ENCODE measurements at regions not wholly inside any gene's neighbourhood (a gene's known extent, or its start where the extent isn't known, plus 50 kb on each side); places are given as distances from the start of the nearest gene placed in this dataset.
"Not testable (repeated sequence)": the region's sequence is repeated elsewhere in the genome, so short reads cannot be mapped to it uniquely, and the experiment has no call there.

DNA sequence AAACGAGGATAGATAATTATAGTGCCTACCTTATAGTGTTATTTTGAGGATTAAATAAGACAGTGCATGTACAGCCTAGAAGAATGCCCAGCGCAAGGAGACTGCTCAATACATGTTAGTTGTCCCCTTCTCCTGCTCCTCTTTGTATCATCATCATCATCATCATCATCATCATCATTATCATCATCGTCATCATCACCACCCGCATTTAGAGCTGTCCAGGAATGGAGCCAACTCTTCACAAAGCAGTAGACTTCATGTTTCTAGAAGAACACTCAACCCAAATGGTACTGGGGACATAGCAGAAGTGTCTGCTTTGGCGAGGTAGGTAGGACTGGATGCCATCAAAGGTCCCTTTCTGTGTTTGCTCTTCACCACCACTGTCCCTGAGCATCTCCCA is 116.0 kb downstream of the TRIM43 start:
- Mint-ChIP-seq H3K4me3 (no peak overlapping the region), H3K4me1 (ENCODE audit: low read depth) (no peaks in the 10 kb centered on the region), H3K27ac (no peak overlapping the region), H3K36me3 (ENCODE audit: low read depth) (no peaks in the 10 kb centered on the region), H3K27me3 (ENCODE audit: insufficient read depth) (peaks cover 5% of the 10 kb centered on the region), H3K9me3 (no peaks in the 10 kb centered on the region)
- no peak for DNase-seq
- no peak for TF ChIP-seq CTCF (IDR thresholded peaks at IDR 0.05)

DNA sequence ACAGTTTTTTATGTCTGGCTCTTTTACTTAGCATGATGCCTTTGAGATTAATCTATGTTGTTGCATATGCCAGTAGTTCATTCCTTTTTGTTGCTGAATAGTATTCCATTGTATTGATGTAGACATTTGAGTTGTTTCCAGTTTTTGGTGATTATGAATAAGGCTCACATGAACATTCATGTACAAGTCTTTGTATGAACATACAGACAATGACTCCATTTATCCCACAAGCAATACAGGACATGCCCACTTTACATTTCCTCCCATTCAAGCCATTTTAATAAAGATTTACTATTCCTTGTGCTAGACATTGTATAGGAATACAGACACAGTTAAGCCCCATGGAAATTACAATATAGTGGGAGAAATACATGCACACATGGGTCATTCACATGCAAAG is 118.0 kb downstream of the TRIM43 start:
- H3K36me3 Mint-ChIP-seq (ENCODE audit: low read depth): no peaks in the 10 kb centered on the region
- H3K27me3 Mint-ChIP-seq (ENCODE audit: insufficient read depth): peaks cover 5% of the 10 kb centered on the region
- no peak overlapping the region for H3K27ac Mint-ChIP-seq
- no peak for DNase-seq
- H3K9me3 Mint-ChIP-seq: no peaks in the 10 kb centered on the region
- H3K4me1 Mint-ChIP-seq (ENCODE audit: low read depth): no peaks in the 10 kb centered on the region
- no peak overlapping the region for H3K4me3 Mint-ChIP-seq
- no peak for TF ChIP-seq CTCF (IDR thresholded peaks at IDR 0.05)

DNA sequence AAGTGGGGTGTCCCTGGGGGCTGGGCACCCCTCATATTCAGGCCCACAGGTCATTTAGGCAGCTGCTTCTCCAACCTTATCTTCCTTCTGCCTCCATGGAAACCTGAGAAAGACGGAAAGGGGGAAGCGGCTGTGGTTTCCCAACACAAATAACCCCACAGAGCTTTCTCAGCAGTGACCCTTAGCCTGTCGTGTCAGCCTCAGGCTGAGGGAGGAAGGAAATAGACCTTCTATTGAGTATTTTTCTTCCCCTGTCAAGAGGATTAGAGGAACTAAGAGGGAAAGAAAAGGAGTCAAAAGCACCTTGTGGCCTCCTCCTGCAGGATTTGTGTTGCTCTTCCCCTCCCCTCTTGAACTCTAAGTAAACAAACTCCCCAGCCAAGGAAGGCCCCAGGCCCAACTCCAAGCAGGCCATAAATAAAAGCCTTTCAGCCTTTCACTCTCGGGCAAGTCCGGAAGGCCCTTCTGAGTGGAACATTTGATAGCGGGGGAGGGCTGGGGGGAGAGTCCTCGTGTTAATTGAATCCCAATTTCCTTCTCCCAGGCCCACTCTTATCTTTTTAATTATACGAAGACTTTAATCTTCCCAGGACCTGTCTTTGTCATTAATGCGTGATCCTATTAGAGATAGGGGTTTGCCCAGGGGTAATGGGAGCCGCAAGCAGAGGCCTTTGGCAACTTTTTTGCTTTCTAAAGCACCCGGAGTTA is 121.8 kb downstream of the TRIM43 start:
- H3K36me3 Mint-ChIP-seq (ENCODE audit: low read depth); H3K4me1 Mint-ChIP-seq (ENCODE audit: low read depth); DNase-seq; H3K27ac Mint-ChIP-seq; H3K4me3 Mint-ChIP-seq; H3K9me3 Mint-ChIP-seq: not testable (repeated sequence)
- peaks cover 14% of the 10 kb centered on the region for H3K27me3 Mint-ChIP-seq (ENCODE audit: insufficient read depth)

DNA sequence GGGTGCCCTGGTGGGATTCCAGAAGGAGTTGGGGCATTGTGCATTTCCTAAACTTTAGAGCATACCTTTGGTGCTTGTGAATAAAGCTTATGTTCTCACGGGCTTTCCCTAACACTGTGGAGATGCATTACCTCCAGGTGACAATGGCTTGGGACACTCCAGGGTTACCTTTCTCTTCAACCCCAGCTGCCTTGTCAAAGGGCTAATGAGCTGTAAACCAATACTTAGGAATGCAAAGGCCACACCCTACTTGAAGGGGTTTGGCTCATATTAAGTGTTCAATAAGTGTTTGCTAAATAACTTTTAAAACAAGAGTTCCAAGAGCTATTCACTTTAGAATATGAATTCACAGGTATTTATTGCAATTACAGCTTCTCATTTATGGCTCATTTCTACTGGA is 122.6 kb downstream of the TRIM43 start:
- H3K4me3 Mint-ChIP-seq; H3K9me3 Mint-ChIP-seq; H3K27ac Mint-ChIP-seq; DNase-seq; H3K4me1 Mint-ChIP-seq (ENCODE audit: low read depth); H3K36me3 Mint-ChIP-seq (ENCODE audit: low read depth): not testable (repeated sequence)
- peaks cover 14% of the 10 kb centered on the region for H3K27me3 Mint-ChIP-seq (ENCODE audit: insufficient read depth)

GRCh38 chr2:95719473-95720060 is 127.8 kb downstream of the TRIM43 start:
- no peak overlapping the region for H3K27ac Mint-ChIP-seq
- no peaks in the 10 kb centered on the region for H3K9me3 Mint-ChIP-seq
- DNase-seq: no peak
- no peak for TF ChIP-seq CTCF (IDR thresholded peaks at IDR 0.05)
- peaks cover 12% of the 10 kb centered on the region for H3K27me3 Mint-ChIP-seq (ENCODE audit: insufficient read depth)
- no peaks in the 10 kb centered on the region for H3K36me3 Mint-ChIP-seq (ENCODE audit: low read depth)
- H3K4me1 Mint-ChIP-seq (ENCODE audit: low read depth): no peaks in the 10 kb centered on the region
- no peak overlapping the region for H3K4me3 Mint-ChIP-seq

- Mint-ChIP-seq H3K4me3 (no peak overlapping the region), H3K4me1 (ENCODE audit: low read depth) (peaks cover 10% of the 10 kb centered on the region), H3K27ac (no peak overlapping the region), H3K36me3 (ENCODE audit: low read depth) (no peaks in the 10 kb centered on the region), H3K9me3 (no peaks in the 10 kb centered on the region), H3K27me3 (ENCODE audit: insufficient read depth) (peaks cover 10% of the 10 kb centered on the region)
- DNase-seq: no peak
- TF ChIP-seq CTCF (IDR thresholded peaks at IDR 0.05): no peak
Measured at GRCh38 chr2:95721726-95722125, 129.9 kb downstream of the TRIM43 start.
